Endothelial cell of umbilical vein (primary cell): ENCODE measurements at regions not wholly inside any gene's neighbourhood (a gene's known extent, or its start where the extent isn't known, plus 50 kb on each side); places are given as distances from the start of the nearest gene placed in this dataset.

Experiments used
- BruUV-seq: library from RNA; stranded (reverse); fragments of 400-500 nt; replicated peaks from 2 replicates; lab custom pipeline; 2021; lab: Mats Ljungman, UMichigan
- CTCF ChIA-PET: fragments of 300-600, 350-600 bp; sonication (Branson Sonifier 250); formaldehyde crosslinking; loops from one replicate; lab custom pipeline; 2021; ENCODE audit warnings: antibody characterized with exemption, inconsistent platforms; lab: Charles Lee
- POLR2A ChIA-PET: fragments of 300-600, 350-600 bp; sonication (Branson Sonifier 250); formaldehyde crosslinking; loops from one replicate; lab custom pipeline; 2021; ENCODE audit warnings: antibody characterized with exemption, inconsistent platforms; lab: Charles Lee
- DNase-seq: peaks from one replicate; pipeline ENCODE4 v3.0.0-alpha.2; 2011; ENCODE audit warnings: low read depth, low spot score
- FAIRE-seq: peaks from 2 replicates; lab custom pipeline; 2011; peaks lifted over from hg19 to GRCh38; lab: Jason Lieb, UNC
- H2AFZ ChIP-seq: 2 replicates; pipeline ENCODE4 v1.6.0; 2012; ENCODE audit warnings: low read depth, low read length, control low read depth, inconsistent platforms
- H3K27ac ChIP-seq: 2 replicates; pipeline ENCODE4 v1.5.1; 2011; ENCODE audit warnings: low read depth, mild to moderate bottlenecking, control low read depth, low read length, moderate library complexity; ENCODE audit not compliant: insufficient read depth
- H3K27me3 ChIP-seq, 2 experiments: 2 replicates each; pipeline versions ENCODE4 v1.6.0 to v1.6.1; 2011; ENCODE audit warnings: low read length in 2 of 2, mixed read lengths in 1 of 2; ENCODE audit not compliant: control insufficient read depth in 2 of 2, insufficient read depth in 2 of 2
- H3K36me3 ChIP-seq, 2 experiments: 2 replicates in 1 of 2; 3 replicates in 1 of 2; pipeline ENCODE4 v1.5.1; 2011; ENCODE audit warnings: low read length in 2 of 2, mild to moderate bottlenecking in 1 of 2, moderate library complexity in 1 of 2; ENCODE audit not compliant: control insufficient read depth in 2 of 2, insufficient read depth in 2 of 2; ENCODE audit errors: extremely low read depth in 1 of 2
- H3K4me1 ChIP-seq: 3 replicates; pipeline ENCODE4 v1.5.1; 2011; ENCODE audit warnings: mild to moderate bottlenecking, low read length; ENCODE audit not compliant: control insufficient read depth, insufficient read depth; ENCODE audit errors: extremely low read depth
- H3K4me2 ChIP-seq: 2 replicates; pipeline ENCODE4 v1.6.1; 2011; ENCODE audit warnings: low read length, control low read depth, mixed read lengths; ENCODE audit not compliant: insufficient read depth
- H3K4me3 ChIP-seq, 3 experiments: fragments of 200-600 bp in 1 of 3; sonication (generic), shearing (Covaris generic) in 1 of 3; replicated peaks in 1 of 3; 2 replicates each; pipeline ENCODE4 v1.5.1; 2011 to 2016; ENCODE audit warnings: control low read depth in 3 of 3, low read length in 3 of 3, mild to moderate bottlenecking in 2 of 3, inconsistent platforms in 1 of 3, low read depth in 1 of 3, moderate library complexity in 1 of 3; ENCODE audit not compliant: insufficient read depth in 1 of 3
- H3K79me2 ChIP-seq: 2 replicates; pipeline ENCODE4 v1.6.0; 2012; ENCODE audit warnings: low read length, inconsistent platforms; ENCODE audit not compliant: control insufficient read depth, insufficient read depth
- H3K9ac ChIP-seq: replicated peaks from 2 replicates; pipeline ENCODE3; 2011; ENCODE audit warnings: low read length, control low read depth; ENCODE audit not compliant: insufficient read depth; ENCODE audit errors: extremely low read depth
- H3K9me1 ChIP-seq: replicated peaks from 3 replicates; pipeline ENCODE4 v1.6.0; 2011; ENCODE audit warnings: mild to moderate bottlenecking, low read length; ENCODE audit not compliant: control insufficient read depth, insufficient read depth; ENCODE audit errors: extremely low read depth
- H3K9me3 ChIP-seq: replicated peaks from 2 replicates; pipeline ENCODE4 v1.5.1; 2012; ENCODE audit warnings: low read length, inconsistent platforms; ENCODE audit not compliant: control insufficient read depth, insufficient read depth
- H4K20me1 ChIP-seq: replicated peaks from 2 replicates; pipeline ENCODE3; 2011; ENCODE audit warnings: mild to moderate bottlenecking, low read length; ENCODE audit not compliant: control insufficient read depth, insufficient read depth; ENCODE audit errors: extremely low read depth
- EZH2 ChIP-seq: IDR thresholded peaks from 2 replicates; pipeline ENCODE4 v1.6.1; 2012; ENCODE audit warnings: borderline replicate concordance, low read depth, mild to moderate bottlenecking, moderate library complexity, low read length, inconsistent platforms; ENCODE audit not compliant: severe bottlenecking
- FOS ChIP-seq: IDR thresholded peaks from 2 replicates; pipeline ENCODE4 v1.6.1; 2011; ENCODE audit warnings: mild to moderate bottlenecking, low read length, moderate library complexity, borderline replicate concordance; ENCODE audit not compliant: insufficient read depth
- GATA2 ChIP-seq: IDR thresholded peaks from 2 replicates; pipeline ENCODE4 v1.7.0; 2011; ENCODE audit warnings: low read depth, mild to moderate bottlenecking, moderate library complexity, mixed read lengths, low read length; ENCODE audit not compliant: insufficient read length, insufficient read depth
- JUN ChIP-seq: IDR thresholded peaks from 2 replicates; pipeline ENCODE4 v1.6.1; 2011; ENCODE audit warnings: borderline replicate concordance, low read depth; ENCODE audit not compliant: insufficient read length, insufficient read depth
- POLR2AphosphoS5 ChIP-seq: IDR thresholded peaks from 2 replicates; pipeline ENCODE4 v1.6.1; 2012; ENCODE audit warnings: low read depth, mild to moderate bottlenecking, control low read depth, low read length, moderate library complexity; ENCODE audit not compliant: insufficient read depth
- dilution Hi-C: fragments of 300-500 bp; cut with MboI; formaldehyde crosslinking; loops from one replicate; pipeline ENCODE4 v1.15.0; 2019; ENCODE audit warnings: low sequenced_read_pairs; ENCODE audit not compliant: extremely low pct_ligation_motif_present
- intact Hi-C: fragments of 100-400 bp; cut with micrococcal nuclease; formaldehyde crosslinking; loops from one replicate; pipeline ENCODE4 v1.10.0; 2022
- TF ChIP-seq, protein P1 (sequence below): IDR thresholded peaks from 2 replicates; pipeline ENCODE4 v1.6.1; 2011; ENCODE audit not compliant: insufficient read depth, insufficient read length
- TF ChIP-seq, protein P2 (sequence below), 2 donors: IDR thresholded peaks; 1 replicate in 1 of 2; 2 replicates in 1 of 2; pipeline ENCODE4 v1.5.1; 2011; ENCODE audit warnings: low read length in 2 of 2, mild to moderate bottlenecking in 2 of 2, moderate library complexity in 2 of 2, control low read depth in 1 of 2, inconsistent platforms in 1 of 2, low read depth in 1 of 2; ENCODE audit not compliant: insufficient read depth in 1 of 2; ENCODE audit errors: extremely low read depth in 1 of 2

GRCh38 chr2:59428940-59429339 lies 1124.5 kb downstream of the BCL11A start:
- Histone ChIP-seq H3K27ac (no peak overlapping the region), H3K9me1 (no peaks in the 10 kb centered on the region), H3K36me3 (no peaks in the 10 kb centered on the region), H3K4me1 (no peaks in the 10 kb centered on the region), H3K9me3 (peaks cover 5% of the 10 kb centered on the region), H3K9ac (no peak overlapping the region), H3K4me3 (no peak overlapping the region), H3K4me2 (no peak overlapping the region), H4K20me1 (no peaks in the 10 kb centered on the region), H3K27me3 (no peaks in the 10 kb centered on the region), H3K79me2 (no peaks in the 10 kb centered on the region), H2AFZ (no peak overlapping the region)
- dilution Hi-C loops, result no loop called here
- intact Hi-C loops, result no loop called here
- ChIA-PET POLR2A (no interaction called here), CTCF (no interaction called here)
- DNase-seq (no peak), FAIRE-seq (no peak)
- TF ChIP-seq FOS (no peak), EZH2 (no peak), JUN (no peak), POLR2AphosphoS5 (no peak), GATA2 (no peak)
- TF ChIP-seq, protein P1, sequence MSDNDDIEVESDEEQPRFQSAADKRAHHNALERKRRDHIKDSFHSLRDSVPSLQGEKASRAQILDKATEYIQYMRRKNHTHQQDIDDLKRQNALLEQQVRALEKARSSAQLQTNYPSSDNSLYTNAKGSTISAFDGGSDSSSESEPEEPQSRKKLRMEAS, result no peak
- TF ChIP-seq, protein P2, sequence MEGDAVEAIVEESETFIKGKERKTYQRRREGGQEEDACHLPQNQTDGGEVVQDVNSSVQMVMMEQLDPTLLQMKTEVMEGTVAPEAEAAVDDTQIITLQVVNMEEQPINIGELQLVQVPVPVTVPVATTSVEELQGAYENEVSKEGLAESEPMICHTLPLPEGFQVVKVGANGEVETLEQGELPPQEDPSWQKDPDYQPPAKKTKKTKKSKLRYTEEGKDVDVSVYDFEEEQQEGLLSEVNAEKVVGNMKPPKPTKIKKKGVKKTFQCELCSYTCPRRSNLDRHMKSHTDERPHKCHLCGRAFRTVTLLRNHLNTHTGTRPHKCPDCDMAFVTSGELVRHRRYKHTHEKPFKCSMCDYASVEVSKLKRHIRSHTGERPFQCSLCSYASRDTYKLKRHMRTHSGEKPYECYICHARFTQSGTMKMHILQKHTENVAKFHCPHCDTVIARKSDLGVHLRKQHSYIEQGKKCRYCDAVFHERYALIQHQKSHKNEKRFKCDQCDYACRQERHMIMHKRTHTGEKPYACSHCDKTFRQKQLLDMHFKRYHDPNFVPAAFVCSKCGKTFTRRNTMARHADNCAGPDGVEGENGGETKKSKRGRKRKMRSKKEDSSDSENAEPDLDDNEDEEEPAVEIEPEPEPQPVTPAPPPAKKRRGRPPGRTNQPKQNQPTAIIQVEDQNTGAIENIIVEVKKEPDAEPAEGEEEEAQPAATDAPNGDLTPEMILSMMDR (IDR thresholded peaks at IDR 0.05; ENCODE audit: extremely low read depth in 1 of 2, insufficient read depth in 1 of 2, low read depth in 1 of 2, low read length in 2 of 2), result no peak
- no TSS peak for BruUV-seq
